NCI-H2227 (cell line): ENCODE measurements at regions not wholly inside any gene's neighbourhood (a gene's known extent, or its start where the extent isn't known, plus 50 kb on each side); places are given as distances from the start of the nearest gene placed in this dataset.
A peak's percentile ranks its signal among the peaks of the same experiment; 100 is the strongest.

Source experiments
- DNase-seq: peaks from one replicate; lab custom pipeline; 2025; ENCODE audit not compliant: unreplicated experiment; lab: John Stamatoyannopoulos, UW

DNA sequence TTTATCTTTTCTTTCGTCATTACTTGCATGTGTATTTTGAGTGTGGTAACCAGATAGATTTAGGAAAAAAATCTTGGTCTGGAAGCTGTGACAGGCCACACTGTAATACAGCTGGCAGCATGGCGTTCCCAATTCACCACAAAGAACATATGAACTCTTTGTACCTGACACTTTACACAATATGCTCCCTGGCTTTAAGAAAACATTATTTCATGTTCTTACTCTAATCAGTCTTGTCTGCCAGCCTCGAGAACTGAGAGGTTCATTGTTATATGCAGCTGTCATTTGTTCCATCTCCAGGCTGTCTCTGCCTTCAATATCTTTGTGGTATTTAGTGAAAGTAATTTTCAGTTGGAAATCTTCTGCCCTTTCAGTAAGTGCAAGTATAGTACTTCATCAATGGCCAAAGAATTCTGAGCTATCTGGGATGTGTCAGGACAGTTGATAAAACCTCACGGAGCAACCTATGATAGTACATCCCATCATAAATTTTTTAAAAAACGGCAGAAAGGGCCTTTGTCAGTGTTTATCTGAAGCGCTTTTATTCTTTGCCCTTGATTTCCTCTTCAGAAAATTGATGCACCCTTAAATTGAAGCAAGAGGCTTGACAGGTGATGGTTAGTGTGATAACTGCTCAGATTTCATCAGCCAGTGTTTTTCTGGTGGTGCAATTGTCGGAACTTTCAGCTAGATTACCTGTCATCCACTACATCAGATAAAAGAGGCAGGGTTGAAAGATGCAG is 146.3 kb upstream of the SP8 start:
- peak; percentile 67 for DNase-seq

- no peak for DNase-seq
These were observed 158.8 kb upstream of the SP8 start for GRCh38 chr7:20945451-20945850.

DNA sequence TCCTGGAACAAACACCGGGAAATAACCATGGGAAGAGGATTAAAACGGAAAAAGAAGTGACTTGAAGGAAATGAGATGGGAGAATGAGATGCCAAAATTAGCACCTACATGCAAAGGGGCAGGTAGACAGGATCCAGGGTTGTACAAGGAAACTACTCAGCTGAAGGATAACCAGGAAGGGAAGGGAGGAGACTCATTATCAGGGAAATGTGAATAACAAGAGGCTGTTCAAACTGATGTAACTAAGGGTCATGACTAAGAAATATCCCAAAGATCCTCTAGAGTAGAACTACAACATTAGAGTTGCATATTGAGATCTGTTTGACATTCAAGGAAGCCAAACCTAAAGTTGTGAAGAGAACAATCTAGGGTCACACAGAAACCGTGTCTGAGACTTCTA is 166.2 kb upstream of the SP8 start:
- DNase-seq, result no peak

GRCh38 chr7:20954711-20955619 is 168.3 kb upstream of the SP8 start:
- DNase-seq, result peak; percentile 7

GRCh38 chr7:20958572-20958971 is 171.9 kb upstream of the SP8 start:
- peak; percentile 69 for DNase-seq

- DNase-seq, result no peak
These were observed 172.6 kb upstream of the SP8 start for GRCh38 chr7:20959281-20959680.

DNA sequence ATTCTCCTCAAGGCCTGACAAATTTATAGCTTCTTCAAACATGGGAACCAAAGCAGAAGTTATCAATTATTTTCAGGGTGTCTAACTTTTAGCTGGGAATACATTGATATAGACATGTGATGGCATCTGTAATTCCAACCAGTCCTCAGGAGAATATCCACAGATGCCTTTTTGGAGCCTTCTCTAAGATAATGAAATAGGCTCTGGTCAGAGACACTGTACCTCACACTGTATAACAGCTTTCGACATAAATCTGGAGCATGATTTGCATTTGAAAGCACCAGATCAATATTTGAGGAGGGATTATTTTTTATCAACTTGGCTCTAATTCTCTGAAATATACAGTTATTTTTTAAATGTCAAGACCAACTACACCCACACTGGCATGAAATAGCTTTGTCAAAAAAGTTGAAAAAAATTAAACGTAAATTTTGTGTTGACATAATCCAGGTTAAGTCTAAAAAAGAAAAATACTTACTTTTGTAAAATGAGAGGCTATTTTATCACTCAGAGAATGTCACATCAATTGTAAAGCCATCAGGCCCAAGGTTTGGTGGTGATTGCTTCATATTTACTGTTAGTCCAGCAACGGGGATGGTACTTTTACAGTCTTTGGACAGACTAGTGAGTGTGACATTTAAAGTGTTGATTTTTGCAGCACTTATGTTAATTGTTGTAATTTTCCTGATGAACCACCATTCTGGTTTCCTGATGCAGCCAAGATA is 177.0 kb upstream of the SP8 start:
- DNase-seq, result no peak

DNA sequence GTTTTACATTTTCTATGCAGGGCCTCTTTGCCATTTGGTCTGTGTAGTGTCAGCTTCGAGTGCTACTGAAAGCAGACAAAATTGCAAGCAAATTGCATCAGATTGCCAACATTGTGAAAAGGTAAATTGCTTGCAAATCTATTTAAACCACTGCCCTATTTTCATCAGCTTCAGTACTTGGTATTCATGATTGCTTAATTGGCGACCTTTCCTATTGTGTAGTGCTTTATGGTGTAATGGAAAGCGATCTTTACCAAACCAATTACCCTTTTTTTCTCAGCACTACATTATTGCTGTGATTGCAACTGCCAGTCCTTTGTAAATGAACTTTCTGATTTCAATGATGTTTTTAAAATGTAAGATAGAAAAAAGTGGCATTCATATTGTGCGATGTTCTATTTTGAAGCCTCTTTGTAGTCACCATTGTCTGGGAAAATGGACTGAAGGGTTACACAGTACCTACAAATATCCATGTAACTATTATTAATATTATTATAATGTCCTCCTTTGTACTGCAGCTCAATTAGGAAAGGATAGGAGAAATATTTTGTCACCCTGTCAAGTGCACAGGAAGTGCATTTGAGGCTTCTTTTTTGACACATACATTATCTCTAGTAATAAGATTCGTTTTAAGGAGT is 177.7 kb upstream of the SP8 start:
- peak; percentile 87 for DNase-seq

- peak; percentile 29 for DNase-seq
These were observed 184.5 kb upstream of the SP8 start for GRCh38 chr7:20971219-20971618.

DNA sequence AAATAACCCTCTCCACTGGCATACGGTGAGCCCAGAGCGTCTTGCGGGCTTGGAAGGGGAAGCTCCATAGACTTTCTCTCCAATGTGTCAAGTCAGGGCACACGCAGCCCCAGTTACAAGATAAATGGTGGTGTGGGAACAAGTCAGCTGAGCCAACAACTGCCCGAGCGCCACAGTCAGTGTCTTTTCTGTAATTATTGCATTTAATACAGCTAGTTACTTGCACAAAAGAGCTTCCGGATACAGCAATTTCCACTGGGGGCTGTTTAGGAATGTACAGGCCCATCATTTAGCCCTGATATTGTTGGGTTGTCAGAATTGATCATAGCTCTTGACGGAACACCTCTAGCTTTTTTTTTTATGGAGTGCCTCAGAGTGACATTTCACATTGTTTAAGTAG is 193.5 kb upstream of the SP8 start:
- DNase-seq, result peak; percentile 73

GRCh38 chr7:20980668-20981264 is 194.1 kb upstream of the SP8 start:
- DNase-seq, result peak; percentile 57

DNA sequence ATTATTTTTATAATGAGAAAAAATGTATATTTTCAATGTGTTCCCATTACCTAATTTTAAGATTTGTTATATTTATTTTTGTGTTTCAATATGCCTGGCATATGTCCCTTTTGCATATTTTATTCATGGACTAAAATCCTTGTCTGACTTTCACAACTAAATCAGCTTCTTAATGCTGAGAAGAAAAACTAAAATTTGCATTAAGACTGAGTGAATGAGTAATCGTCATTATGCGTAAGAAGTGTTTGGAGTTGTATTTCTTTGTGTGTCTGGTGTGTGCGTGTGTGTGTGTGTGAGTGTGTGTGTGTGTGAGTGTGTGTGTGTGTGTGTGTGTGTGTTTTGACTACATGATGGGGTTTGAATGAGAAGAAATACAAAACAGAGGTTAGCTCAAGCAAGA is 201.7 kb upstream of the SP8 start:
- no peak for DNase-seq

GRCh38 chr7:20991544-20991943 is 204.9 kb upstream of the SP8 start:
- DNase-seq, result no peak

DNA sequence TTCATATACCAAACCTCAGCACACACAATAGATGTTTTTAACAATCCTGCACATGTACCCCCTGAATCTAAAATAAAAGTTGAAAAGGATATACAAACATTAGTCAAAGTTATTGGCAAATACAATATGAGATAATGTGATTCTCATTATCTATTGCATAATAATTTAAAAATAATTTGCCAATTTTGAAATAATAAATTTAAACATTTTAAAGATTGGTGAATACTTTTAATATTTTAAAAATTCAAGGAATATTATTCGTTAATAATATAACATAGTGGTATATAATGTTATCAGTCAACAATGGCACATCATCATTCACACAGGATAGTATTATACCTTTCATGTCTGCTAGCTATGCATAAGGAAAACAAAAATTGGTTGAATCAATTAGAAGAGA is 207.0 kb upstream of the SP8 start:
- DNase-seq, result no peak

- no peak for DNase-seq
These were observed 211.6 kb upstream of the SP8 start for GRCh38 chr7:20998309-20998708.

DNA sequence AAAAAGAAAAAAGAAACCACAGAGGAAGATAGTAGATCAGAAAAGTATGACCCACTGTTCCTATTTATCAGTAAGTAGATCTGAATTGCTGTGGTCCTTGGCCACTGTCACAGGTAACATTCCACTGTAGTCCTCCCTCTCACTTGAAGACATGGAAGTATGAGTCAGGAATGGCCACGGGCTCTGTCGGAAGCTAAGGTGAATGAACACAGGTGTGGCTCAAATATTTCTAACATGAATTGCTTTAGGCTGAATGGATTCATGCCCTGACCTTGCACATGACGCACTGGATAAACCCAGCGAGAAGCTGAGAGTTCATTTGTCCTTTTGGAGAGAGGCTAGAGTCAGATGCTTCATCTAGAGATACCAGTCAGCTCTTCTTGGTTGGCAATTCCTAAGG is 224.5 kb upstream of the SP8 start:
- no peak for DNase-seq

DNA sequence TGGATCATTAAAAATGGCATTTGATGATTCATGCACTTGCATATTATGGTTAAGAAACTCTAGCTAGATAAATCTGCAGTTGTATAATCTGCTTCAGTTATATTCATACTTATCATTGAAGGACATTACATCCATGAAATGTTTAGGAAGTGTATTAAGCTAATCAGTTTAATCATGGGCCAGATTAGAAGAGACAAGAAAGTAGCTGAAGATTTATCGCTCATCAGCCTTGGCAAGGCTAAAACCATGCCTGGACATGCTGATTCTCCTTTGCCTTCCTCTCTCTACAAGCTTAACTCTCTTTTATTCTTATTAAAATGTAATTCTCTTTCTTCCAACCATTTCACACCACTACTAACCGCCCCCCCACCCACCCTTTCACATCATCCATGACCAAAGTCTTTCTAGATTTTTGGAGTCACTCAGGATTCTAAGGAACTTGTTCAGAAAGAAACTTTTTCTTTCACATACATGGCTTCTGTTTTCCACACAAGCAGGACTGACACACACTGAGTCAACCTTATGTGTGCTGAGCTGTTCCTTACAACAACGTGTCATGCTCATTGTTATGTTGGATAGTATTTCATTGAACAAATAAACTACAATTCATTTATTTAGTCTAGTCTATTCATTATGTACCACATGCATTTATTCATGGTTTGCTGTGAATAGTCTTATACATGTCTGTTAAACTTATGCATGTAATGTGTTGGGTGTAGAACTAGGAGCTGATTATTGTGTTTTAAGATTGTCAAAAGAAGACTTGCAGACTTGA is 227.3 kb upstream of the SP8 start:
- DNase-seq, result no peak

DNA sequence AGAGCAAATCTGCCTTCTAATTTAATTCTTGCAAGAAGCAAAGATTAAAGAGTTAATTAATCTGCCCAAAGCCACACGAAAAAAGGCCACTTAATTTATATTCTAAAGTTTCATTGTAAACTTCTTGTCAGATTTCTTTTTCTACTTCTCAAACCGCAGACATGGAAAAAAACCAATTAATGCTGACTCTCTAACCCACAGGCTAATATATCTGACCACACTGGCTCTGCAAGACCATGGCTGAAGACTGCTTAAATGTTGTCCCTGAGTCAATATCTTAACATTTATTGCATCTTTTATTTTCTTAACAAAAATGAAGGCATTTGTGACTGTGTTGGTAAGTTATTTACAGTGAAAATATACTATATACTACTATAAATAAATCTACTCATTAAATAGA is 234.0 kb upstream of the SP8 start:
- no peak for DNase-seq

DNA sequence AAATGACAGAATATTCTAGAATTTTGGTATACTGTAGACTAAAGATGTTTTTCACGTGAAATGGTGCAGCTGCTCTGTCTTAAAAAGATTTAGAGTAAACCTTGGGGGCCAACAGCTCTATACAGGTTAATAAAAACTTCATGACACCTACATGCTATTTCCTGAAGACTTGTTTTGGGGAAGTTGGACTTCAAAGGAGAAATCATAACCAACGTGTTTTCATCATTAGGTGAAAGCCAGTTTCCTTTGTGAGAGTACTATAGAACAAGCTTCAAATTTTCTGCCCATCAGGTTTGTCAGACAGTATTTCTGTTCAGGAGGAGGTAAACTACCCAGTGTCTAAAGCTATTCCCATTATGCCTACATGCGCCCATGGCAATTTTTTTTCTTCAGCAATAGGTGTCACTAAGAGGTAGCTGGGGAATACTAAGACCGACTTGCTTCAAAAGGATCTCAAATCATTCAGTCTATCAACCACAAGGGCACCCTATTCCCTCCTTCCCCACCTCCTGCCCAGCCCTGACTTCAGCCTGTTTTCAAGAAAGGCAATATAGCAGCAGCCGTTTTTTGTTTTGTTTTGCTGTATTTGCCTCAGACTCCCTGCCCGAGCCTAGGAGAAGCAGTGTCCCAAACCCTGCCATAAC is 237.3 kb upstream of the SP8 start:
- DNase-seq, result peak; percentile 38

GRCh38 chr7:21024485-21024867 is 237.8 kb upstream of the SP8 start:
- no peak for DNase-seq
